Stimulated activated naive CD8-positive, alpha-beta T cell treated with anti-CD3 and anti-CD28 coated beads, Interleukin-15, amount 100 ng/mL, for 72 hours (primary cell): ENCODE measurements at regions not wholly inside any gene's neighbourhood (a gene's known extent, or its start where the extent isn't known, plus 50 kb on each side); places are given as distances from the start of the nearest gene placed in this dataset.
"Not testable (repeated sequence)": the region's sequence is repeated elsewhere in the genome, so short reads cannot be mapped to it uniquely, and the experiment has no call there.

Source experiments
- ATAC-seq: fragments of 150-1000 bp; cut with Tn5 transposase; 2 replicates; pipeline ENCODE4 v1.10.0; 2021; ENCODE audit warnings: mild to moderate bottlenecking, moderate library complexity
- DNase-seq, 2 donors: peaks; one replicate each; pipeline ENCODE4 v3.0.0; 2021 to 2022
- H3K27ac Mint-ChIP-seq, 2 donors: one replicate each; pipeline ENCODE4 v1.8.0; 2022; ENCODE audit warnings: mild to moderate bottlenecking in 2 of 2, mixed read lengths in 2 of 2, moderate library complexity in 2 of 2
- H3K27me3 Mint-ChIP-seq: one replicate; pipeline ENCODE4 v1.8.0; 2022; ENCODE audit warnings: mixed read lengths
- H3K4me1 Mint-ChIP-seq: one replicate; pipeline ENCODE4 v1.8.0; 2022; ENCODE audit warnings: mild to moderate bottlenecking, mixed read lengths
- H3K4me3 Mint-ChIP-seq, 2 donors: one replicate each; pipeline ENCODE4 v1.8.0; 2022; ENCODE audit warnings: mild to moderate bottlenecking in 2 of 2, mixed read lengths in 2 of 2, moderate library complexity in 1 of 2
- H3K9me3 Mint-ChIP-seq, 2 donors: one replicate each; pipeline ENCODE4 v1.8.0; 2022; ENCODE audit warnings: mixed read lengths in 2 of 2

GRCh38 chr20:25798174-25798993, 101.7 kb upstream of the ZNF337 start:
- H3K27ac Mint-ChIP-seq, DNase-seq, H3K27me3 Mint-ChIP-seq, H3K4me3 Mint-ChIP-seq, H3K4me1 Mint-ChIP-seq, H3K9me3 Mint-ChIP-seq: not testable (repeated sequence)
- peak; percentile 61 for ATAC-seq

- not testable (repeated sequence) for H3K4me1 Mint-ChIP-seq, H3K27ac Mint-ChIP-seq, H3K4me3 Mint-ChIP-seq, H3K9me3 Mint-ChIP-seq, DNase-seq, H3K27me3 Mint-ChIP-seq, ATAC-seq
Measured at GRCh38 chr20:25797062-25797461, 100.4 kb upstream of the ZNF337 start.

GRCh38 chr20:25777241-25777640, 80.6 kb upstream of the ZNF337 start:
- ATAC-seq, H3K27ac Mint-ChIP-seq: not testable (repeated sequence)

GRCh38 chr20:25774711-25775110, 78.1 kb upstream of the ZNF337 start:
- not testable (repeated sequence) for ATAC-seq, H3K4me3 Mint-ChIP-seq, H3K27me3 Mint-ChIP-seq, H3K9me3 Mint-ChIP-seq, DNase-seq, H3K27ac Mint-ChIP-seq, H3K4me1 Mint-ChIP-seq

More at GRCh38 chr20:25777241-25777640, 80.6 kb upstream of the ZNF337 start:
- H3K27me3 Mint-ChIP-seq, H3K4me1 Mint-ChIP-seq, H3K4me3 Mint-ChIP-seq, H3K9me3 Mint-ChIP-seq, DNase-seq: not testable (repeated sequence)

GRCh38 chr20:25774203-25774602, 77.5 kb upstream of the ZNF337 start:
- H3K27me3 Mint-ChIP-seq, ATAC-seq: not testable (repeated sequence)

GRCh38 chr20:25772437-25772836, 75.8 kb upstream of the ZNF337 start:
- not testable (repeated sequence) for H3K4me3 Mint-ChIP-seq, H3K27ac Mint-ChIP-seq, H3K27me3 Mint-ChIP-seq, ATAC-seq, H3K4me1 Mint-ChIP-seq, H3K9me3 Mint-ChIP-seq, DNase-seq

More at GRCh38 chr20:25774203-25774602, 77.5 kb upstream of the ZNF337 start:
- H3K4me3 Mint-ChIP-seq, H3K9me3 Mint-ChIP-seq, H3K4me1 Mint-ChIP-seq, DNase-seq, H3K27ac Mint-ChIP-seq: not testable (repeated sequence)

GRCh38 chr20:25771818-25772217, 75.2 kb upstream of the ZNF337 start:
- not testable (repeated sequence) for H3K9me3 Mint-ChIP-seq, H3K4me3 Mint-ChIP-seq, ATAC-seq, H3K4me1 Mint-ChIP-seq, H3K27ac Mint-ChIP-seq, H3K27me3 Mint-ChIP-seq, DNase-seq

GRCh38 chr20:25761596-25761995, 64.9 kb upstream of the ZNF337 start:
- no peak for DNase-seq
- no peak overlapping the region for H3K4me3 Mint-ChIP-seq
- H3K4me1 Mint-ChIP-seq = no peaks in the 10 kb centered on the region
- no peaks in the 10 kb centered on the region for H3K27me3 Mint-ChIP-seq
- H3K27ac Mint-ChIP-seq = no peak overlapping the region
- H3K9me3 Mint-ChIP-seq = no peaks in the 10 kb centered on the region
- no peak for ATAC-seq

GRCh38 chr20:25761046-25761445, 64.4 kb upstream of the ZNF337 start:
- not testable (repeated sequence) for H3K9me3 Mint-ChIP-seq, H3K4me1 Mint-ChIP-seq, H3K4me3 Mint-ChIP-seq, H3K27me3 Mint-ChIP-seq, DNase-seq, H3K27ac Mint-ChIP-seq, ATAC-seq

GRCh38 chr20:25750765-25751696, 54.4 kb upstream of the ZNF337 start:
- Mint-ChIP-seq H3K27me3 (no peaks in the 10 kb centered on the region), H3K27ac (peak overlapping the region; percentile 93 to 97), H3K9me3 (no peaks in the 10 kb centered on the region), H3K4me1 (peaks cover 36% of the 10 kb centered on the region), H3K4me3 (peak overlapping the region; percentile 83 to 94)
- peak; percentile 49 to 73 for DNase-seq
- peak; percentile 95 for ATAC-seq

GRCh38 chr20:25750220-25750764, 53.6 kb upstream of the ZNF337 start:
- H3K4me3 Mint-ChIP-seq = peak overlapping the region; percentile 83 to 94
- peaks cover 43% of the 10 kb centered on the region for H3K4me1 Mint-ChIP-seq
- DNase-seq = no peak
- H3K27ac Mint-ChIP-seq = peak overlapping the region; percentile 84 to 95
- no peaks in the 10 kb centered on the region for H3K27me3 Mint-ChIP-seq
- ATAC-seq = peak; percentile 2
- no peaks in the 10 kb centered on the region for H3K9me3 Mint-ChIP-seq

- DNase-seq = no peak
- no peak for ATAC-seq
- Mint-ChIP-seq H3K27ac (no peak overlapping the region), H3K4me1 (peaks cover 46% of the 10 kb centered on the region), H3K4me3 (peak overlapping the region; percentile 5 to 22), H3K9me3 (no peaks in the 10 kb centered on the region), H3K27me3 (no peaks in the 10 kb centered on the region)
Measured at GRCh38 chr20:25749649-25750048, 53.0 kb upstream of the ZNF337 start.
